ENCODE measurements at regions not wholly inside any gene's neighbourhood (a gene's known extent, or its start where the extent isn't known, plus 50 kb on each side); places are given as distances from the start of the nearest gene placed in this dataset.

GRCh38 chr10:78510566-78511323 is 477.1 kb downstream of the RPS24 start:
- TF ChIP-seq EZH2phosphoT487 (IDR thresholded peaks at IDR 0.05; ENCODE audit: borderline replicate concordance, low read length) (no peak), EZH2 (IDR thresholded peaks at IDR 0.05; ENCODE audit: low read length, unreplicated experiment) (no peak)
- TF ChIP-seq, protein P1, sequence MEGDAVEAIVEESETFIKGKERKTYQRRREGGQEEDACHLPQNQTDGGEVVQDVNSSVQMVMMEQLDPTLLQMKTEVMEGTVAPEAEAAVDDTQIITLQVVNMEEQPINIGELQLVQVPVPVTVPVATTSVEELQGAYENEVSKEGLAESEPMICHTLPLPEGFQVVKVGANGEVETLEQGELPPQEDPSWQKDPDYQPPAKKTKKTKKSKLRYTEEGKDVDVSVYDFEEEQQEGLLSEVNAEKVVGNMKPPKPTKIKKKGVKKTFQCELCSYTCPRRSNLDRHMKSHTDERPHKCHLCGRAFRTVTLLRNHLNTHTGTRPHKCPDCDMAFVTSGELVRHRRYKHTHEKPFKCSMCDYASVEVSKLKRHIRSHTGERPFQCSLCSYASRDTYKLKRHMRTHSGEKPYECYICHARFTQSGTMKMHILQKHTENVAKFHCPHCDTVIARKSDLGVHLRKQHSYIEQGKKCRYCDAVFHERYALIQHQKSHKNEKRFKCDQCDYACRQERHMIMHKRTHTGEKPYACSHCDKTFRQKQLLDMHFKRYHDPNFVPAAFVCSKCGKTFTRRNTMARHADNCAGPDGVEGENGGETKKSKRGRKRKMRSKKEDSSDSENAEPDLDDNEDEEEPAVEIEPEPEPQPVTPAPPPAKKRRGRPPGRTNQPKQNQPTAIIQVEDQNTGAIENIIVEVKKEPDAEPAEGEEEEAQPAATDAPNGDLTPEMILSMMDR (conservative IDR thresholded peaks at IDR 0.05; ENCODE audit: low read depth, low read length), result peak; percentile 60

Data from PC-3 (cell line).